ENCODE measurements at regions not wholly inside any gene's neighbourhood (a gene's known extent, or its start where the extent isn't known, plus 50 kb on each side); places are given as distances from the start of the nearest gene placed in this dataset.

DNA sequence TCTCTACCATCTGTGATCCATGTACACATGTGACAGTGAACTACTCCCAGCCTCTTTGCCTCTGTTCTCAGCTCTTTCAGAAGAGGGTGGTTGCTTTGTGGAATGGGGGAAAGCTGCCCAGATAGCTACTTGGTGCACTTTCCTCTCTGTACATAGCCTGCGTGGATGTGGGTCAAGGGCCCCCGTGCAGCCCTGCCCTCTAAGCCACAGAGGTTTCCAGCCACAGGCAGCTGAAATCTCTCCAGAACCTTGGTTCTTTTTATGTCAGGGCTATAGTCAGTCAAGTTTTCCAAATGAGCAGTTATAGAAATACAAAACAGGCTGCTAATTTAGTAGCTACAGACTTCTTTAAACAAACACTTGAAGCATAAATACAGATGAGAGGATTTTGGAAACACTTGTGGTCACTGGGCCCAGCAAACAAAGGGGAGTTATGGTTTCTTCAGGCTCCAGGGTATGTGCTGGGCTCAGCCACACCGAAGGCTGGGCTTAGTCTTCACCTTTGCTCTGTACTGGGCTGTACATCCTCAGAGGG lies 199.7 kb upstream of the ASIC2 start:
- TF ChIP-seq, protein P1, sequence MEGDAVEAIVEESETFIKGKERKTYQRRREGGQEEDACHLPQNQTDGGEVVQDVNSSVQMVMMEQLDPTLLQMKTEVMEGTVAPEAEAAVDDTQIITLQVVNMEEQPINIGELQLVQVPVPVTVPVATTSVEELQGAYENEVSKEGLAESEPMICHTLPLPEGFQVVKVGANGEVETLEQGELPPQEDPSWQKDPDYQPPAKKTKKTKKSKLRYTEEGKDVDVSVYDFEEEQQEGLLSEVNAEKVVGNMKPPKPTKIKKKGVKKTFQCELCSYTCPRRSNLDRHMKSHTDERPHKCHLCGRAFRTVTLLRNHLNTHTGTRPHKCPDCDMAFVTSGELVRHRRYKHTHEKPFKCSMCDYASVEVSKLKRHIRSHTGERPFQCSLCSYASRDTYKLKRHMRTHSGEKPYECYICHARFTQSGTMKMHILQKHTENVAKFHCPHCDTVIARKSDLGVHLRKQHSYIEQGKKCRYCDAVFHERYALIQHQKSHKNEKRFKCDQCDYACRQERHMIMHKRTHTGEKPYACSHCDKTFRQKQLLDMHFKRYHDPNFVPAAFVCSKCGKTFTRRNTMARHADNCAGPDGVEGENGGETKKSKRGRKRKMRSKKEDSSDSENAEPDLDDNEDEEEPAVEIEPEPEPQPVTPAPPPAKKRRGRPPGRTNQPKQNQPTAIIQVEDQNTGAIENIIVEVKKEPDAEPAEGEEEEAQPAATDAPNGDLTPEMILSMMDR (conservative IDR thresholded peaks at IDR 0.05 in 1 of 2, IDR thresholded peaks at IDR 0.05 in 1 of 2; ENCODE audit: low read depth in 1 of 2, low read length in 2 of 2), result no peak
- TF ChIP-seq EZH2 (IDR thresholded peaks at IDR 0.05; ENCODE audit: low read length, missing control alignments), result no peak

All from fibroblast of lung (primary cell).